Posterior vena cava (tissue), 2 donors: ENCODE measurements at regions not wholly inside any gene's neighbourhood (a gene's known extent, or its start where the extent isn't known, plus 50 kb on each side); places are given as distances from the start of the nearest gene placed in this dataset.

ENCODE experiments used
- DNase-seq: peaks from one replicate; pipeline ENCODE4 v3.0.0-alpha.2; 2020; ENCODE audit warnings: low spot score
- intact Hi-C, 2 donors: fragments of 100-400 bp; cut with DNase I; formaldehyde crosslinking; loops; one replicate each; pipeline versions ENCODE4 v1.14.1 to v1.14.2; 2022 to 2023
- donor health status: DM: yes; HTN: yes; CAD: no.
- donor health status: DM: yes; HTN: yes; CAD: no.

DNA sequence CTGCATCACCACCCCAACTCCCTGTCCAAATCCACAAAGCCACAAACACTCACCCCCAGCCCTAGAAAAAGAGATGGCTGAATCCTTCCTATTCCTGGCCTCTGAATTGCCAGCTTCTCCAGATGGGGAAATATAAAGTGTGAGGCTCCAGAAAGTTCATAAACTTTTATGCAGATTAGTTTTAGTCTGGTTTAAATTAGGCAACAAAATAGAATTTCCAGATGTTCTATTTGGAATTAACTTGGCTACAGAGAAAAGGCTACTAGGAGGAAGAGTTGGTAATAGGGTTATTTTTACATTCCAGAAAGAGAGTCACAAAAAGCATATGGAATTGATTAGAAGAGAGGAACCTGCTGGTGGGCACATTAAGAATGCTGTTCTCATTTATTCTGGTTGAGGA is 56.0 kb downstream of the EN1 start:
- intact Hi-C loops = no loop called here

DNA sequence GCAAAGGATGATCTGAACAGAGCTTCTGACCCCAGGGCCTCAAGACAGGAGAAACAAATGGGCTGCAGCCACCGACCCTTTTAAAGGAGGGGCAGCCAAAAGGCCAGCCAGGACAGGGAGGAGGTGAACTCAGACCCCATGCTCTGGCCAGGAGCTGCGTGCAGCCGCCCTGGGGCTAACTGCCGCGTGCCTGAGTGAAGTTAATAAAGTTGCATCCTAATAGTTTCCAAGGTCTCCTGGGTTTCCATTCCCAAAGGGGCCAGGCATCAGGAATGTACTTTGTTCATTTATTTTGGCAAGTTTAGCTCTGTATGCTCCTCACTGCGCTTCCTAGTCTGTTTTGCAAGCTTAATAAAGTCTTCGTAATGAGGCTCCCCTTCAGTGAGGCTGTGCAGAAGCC is 60.7 kb downstream of the EN1 start:
- intact Hi-C loops = no loop called here
- DNase-seq = no peak

More for the DNA sequence above, 56.0 kb downstream of the EN1 start:
- no peak for DNase-seq

DNA sequence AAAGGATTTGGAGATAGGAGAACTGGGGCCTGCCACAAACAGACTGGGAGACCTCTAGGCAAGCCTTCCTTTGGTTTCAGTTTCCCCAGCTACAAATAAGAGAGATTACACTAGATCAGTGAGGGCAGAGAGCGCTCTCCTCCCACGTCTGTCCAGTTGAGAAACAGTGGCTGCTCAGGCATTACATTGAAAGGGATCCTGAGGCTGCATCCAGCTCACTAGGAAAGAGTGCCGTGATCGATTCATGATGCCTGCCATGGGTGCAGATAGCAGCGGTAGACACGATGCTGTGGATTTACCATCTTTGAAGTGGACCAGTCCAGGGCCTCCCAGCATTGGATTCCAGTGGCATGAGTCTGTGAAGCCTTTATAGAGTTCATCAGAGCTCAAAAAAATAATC is 62.6 kb downstream of the EN1 start:
- DNase-seq = no peak

DNA sequence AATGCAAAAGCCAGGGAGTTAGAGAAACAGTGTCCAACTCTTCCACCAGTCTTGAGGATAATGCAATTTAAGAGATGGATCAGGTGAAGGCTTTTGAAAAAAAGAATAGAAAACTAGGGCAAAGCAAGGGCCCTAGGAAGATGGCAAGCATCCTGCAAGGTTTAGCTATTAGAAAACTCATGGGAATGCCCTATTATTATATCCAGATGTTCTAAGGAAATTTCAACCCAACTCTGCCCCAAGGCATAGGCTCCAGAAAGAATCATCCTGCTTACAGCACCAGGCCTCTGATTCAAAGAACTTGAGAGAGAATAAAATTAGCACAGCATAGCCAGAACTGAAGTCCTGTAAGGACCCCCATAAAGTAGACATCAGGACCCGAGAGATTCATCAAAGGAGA is 68.1 kb downstream of the EN1 start:
- intact Hi-C loops = no loop called here
- DNase-seq = no peak

More for the DNA sequence above, 62.6 kb downstream of the EN1 start:
- intact Hi-C loops = no loop called here

DNA sequence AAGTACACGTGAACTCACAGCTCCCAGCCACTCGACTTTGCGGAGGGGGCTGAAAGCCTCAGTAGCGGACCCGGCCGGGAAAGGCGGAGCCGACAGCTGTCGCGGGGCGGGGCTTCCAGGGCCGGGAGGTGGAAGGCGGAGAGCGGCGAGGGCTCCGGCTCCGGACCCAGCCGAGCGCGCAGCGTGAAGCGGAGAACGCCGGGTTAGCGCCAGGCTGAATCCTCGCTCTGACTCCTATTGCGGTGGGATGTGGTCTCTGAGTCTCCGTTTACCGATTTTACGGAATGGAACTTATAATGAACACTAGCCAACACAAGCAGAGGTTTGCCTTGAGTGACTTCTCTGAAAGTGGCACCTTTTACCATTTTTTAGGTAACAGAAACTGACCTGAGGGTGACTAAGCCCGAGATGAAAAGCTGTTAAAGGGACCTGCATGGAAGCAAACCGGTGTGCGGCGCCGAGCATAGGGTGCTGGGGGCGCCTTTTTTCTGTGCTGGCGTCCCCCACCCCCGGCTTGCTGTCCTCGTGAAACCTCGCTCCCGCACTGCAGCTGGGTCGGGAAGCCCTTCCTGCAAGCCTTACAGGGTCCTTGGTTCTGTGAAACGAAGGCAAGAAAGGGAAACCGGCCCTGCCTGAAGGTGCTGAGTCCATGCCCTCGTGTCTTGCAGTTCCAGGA is 72.9 kb downstream of the EN1 start:
- intact Hi-C loops = no loop called here
- no peak for DNase-seq

DNA sequence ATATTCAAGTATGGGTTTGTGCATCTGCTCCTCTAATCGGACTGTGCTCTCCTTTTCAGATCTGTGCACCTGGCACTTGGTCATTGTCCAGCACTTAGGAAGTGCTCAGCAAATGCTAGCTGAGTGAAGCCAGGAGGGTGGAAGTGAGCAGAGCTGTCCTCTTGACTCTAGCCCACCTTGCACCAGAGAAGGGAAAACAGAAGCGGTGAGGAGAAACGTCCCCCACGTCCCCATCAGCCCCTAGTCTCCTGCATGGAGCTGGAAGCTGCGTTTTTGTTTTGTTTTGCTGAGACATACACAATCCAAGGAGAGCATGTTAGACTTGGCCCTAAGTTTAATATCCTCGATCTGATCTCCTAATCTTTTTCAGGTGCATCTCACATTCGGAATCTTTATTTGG is 73.6 kb downstream of the EN1 start:
- intact Hi-C loops = no loop called here
- DNase-seq = no peak

DNA sequence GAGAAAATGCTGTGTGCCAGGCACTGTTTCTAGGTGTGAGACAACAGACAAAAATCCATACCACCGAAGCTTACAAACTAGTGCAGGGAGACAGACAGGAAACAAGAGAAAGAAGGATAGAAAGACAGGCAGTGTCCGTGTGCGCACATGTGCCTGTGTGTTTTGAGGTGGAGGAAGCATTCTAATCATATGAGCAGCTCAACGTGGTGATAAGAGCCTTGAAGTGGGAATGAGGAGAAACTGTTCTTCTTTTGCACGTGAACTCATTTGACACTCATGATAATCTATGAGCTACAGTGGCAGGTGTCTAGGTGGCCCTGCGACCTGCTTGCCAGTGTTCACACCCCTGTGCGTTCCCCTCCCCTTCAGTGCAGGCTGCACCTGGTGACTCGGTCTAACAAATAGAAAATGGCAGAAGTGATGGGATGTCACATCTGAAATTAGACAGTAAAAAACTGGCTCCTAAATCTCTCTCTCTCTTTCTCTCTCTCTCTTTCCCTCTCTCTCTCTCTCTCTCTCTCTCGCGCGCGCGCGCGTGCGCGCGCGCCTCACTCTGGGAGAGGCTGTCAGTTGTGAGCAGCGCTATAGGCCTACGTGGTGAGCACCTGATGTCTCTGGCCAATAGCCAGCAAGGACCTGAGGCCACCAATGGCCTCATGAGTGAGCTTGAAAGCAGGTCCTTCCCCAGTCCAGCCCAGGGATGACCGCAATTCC is 74.8 kb downstream of the EN1 start:
- intact Hi-C loops = no loop called here
- DNase-seq = no peak

DNA sequence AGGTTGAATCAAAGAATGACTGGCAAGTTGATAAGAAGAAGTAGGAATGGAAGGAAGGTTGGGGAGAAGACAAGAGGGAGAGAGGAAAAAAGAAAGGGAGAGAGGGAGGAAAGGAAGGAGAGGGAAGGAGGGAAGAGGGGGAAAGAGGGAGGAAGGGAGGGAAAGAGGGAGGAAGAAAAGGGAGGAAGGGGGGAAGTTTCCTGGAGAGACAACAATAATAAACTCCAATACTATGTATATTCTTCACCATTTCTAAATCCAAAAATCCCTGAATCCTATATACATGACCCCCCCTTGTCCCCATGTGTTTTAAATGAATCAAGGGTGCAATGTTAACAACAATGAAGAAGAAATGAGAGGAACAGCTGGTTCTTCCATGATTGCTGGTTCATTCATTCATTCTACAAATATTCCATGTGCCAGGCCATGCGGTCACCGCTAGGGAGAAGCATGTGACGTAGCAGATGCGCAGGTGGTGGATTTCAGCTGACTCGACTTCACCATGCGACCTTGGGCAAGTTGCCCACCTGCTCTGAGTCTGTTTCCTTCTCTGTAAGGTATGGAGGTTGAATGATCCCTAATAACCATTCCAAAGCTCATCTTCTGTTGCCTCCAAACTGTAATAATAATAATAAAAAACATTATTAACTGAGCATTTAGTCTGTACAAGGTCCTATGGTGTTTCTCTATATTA is 77.6 kb downstream of the EN1 start:
- no peak for DNase-seq
- intact Hi-C loops = no loop called here

DNA sequence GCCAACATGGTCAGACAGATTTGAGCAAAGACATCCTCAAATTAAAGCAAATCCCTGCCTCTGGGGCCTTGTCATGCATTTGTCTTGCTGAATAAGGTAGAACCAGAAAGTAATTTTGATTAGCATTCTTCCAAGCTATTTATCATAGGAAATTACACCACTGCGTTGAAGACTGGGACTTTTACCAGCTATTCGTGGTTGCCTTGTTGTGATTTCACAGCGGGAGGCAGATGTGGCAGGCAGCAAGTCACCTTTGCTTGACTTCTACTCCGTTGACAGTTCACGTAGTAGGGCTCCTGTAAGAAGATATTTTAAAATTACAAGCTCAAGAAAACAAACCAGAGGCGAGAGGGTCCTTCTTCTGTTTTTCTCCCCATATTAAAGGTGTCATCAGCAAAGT is 80.6 kb downstream of the EN1 start:
- intact Hi-C loops = no loop called here

DNA sequence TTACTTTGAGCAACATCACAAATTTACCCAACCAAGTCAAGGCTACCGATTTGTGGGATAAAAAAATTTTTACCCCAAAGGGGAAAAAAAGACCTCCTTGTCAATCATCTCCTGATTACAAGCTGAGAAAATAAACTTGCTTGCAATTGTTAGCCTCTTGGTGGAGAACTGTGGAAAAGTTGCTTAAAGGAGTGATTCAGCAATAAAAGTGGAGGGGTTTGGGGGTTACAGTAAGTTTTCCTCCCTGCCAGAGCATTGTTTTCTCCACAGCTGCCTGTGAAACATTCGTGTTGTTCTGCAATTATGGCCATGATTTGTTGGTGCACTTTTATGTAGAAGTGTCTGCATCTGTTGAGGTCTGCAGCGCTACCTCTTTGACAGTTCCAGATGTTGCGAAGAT is 82.6 kb downstream of the EN1 start:
- intact Hi-C loops = no loop called here
- DNase-seq = no peak

More for the DNA sequence above, 80.6 kb downstream of the EN1 start:
- DNase-seq = no peak

DNA sequence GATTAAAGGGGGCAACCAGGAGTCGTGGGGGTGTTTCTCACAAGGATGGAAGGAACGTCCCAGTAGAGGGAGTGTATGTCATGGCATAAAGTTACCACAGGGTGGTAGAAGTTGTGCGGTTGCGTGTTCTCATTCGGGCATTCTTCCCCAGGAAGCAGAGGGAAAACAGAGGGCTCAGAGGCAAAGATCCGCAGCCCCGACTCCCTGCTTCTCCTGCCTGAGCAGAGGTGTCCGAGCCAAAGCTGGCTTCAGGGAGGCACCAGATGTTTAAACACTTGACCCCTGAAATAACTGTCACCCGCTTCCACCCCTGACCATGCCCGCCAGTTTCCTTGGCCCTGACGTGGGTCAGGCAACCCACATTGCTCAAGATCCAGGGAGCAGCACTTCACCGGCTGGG is 83.7 kb downstream of the EN1 start:
- no peak for DNase-seq
- intact Hi-C loops = no loop called here

DNA sequence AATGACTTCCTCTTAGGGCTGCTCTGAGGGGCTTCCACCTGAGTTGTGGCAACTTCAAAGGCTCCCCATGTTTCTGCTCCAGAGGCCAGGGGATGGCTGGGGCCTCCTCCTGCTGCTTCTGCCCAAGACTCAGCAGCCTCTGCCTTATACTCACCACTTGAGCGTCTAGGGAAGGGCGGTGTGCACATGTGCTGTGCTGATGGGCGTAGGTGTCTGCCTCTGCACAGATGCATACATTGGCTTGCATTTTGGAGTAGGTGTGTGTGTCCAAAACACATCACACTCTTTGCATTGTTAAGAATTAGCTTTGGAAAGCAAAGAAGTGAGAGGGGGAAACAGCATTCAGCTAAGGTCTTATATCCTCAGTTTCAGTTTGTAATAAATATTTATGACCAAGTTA is 85.2 kb downstream of the EN1 start:
- intact Hi-C loops = no loop called here
- DNase-seq = no peak

DNA sequence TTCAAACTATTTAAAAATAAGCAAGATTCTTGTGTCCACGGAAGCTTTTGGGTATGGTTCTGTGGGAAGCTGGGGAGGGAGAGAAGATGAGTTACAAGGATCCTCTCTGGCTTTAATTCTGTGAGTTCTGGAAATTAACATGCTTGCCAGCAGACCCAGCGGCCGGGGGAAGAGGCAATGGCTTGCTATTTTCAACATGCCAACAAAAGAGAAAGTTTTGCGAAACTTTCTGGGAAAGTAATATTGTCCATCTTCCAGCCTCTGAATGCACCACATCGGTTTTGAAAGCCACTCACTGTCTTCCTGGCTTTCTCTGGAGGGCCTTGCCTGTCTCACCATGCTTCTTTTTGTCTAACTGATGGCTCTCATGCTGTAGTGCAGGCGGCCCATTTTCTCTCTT is 85.7 kb downstream of the EN1 start:
- intact Hi-C loops = no loop called here
- no peak for DNase-seq

DNA sequence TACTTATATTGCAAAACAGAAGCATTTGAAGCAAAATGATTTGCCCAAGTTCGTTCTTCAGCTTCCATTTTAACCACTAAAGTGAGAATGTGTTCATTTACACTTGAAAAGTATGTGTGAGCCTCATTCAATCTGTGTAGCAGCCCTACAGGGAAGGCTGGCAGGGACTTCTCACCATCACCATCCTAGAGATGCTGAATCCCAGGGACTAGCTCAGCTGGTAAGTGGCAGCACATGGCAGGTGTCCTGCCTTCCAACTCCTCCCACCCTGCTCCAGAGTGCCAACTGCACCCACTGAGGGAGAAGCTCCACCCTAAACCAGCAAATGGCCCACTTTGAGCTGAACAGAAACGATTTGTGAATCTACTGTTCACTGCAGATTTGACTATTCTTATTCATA is 91.5 kb downstream of the EN1 start:
- no peak for DNase-seq
- intact Hi-C loops = loop anchor here (5.0 to 10.0 kb wide), 2 partner anchors 89 to 456 kb away; partner anchors contain the start of gene EN1 (in 1 of the 2)

DNA sequence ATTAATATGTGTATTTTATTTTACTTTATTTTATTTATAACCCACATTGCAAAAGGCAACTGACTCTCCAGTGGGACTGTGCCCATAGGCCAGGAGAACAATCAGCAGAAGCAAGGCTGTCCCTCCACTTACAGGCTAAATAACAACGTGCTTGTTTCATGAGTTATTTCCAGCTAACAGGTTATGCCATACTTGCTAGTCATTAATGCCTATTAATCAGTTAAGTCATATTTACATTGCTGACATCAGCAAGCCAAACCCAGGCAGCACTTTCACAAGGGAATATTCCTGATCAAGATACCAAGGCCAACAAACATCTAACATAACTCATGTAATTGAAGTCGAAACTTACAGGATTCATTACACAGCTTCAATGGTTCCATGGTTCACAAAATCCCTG is 92.1 kb downstream of the EN1 start:
- intact Hi-C loops = loop anchor here (5.0 to 10.0 kb wide), 2 partner anchors 89 to 457 kb away; partner anchors contain the start of gene EN1 (in 1 of the 2)
- no peak for DNase-seq

DNA sequence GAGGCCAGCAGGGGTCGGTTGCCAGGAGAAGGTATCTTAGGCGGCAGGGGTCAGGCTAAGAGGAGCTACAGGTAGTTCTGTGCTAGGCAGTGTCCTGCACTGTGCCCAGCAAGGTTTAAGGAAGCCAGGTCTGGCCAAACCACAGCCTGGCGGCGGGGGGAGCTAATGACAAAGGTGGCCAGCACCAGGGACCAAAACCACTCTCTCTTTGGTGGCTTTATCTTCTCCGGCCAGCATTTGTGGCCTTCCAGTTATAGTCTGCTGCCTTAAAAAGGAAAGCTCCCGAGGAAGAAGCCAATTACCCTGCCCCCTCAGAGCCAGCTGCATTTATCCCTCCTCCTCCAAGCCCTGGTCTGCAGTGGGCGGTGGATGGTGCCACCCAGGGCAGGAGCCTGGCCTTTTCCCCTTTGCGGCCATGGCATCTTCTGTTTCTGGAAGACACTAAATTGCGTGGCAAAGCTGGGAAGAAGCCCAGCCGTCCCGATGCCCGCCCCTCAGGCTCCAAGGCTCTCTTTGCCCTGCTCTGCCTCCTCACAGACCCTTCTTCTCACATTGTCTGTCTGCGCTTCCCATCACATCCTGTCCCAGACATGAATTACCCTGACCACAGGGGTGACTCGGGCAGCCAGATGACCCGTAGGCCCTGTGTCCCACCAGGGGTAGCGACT is 94.6 kb downstream of the EN1 start:
- intact Hi-C loops = loop anchor here in 1 of 2 donors (10.0 kb wide), 1 partner anchor 92 kb away; the partner anchor contains the start of gene EN1
- DNase-seq = no peak

DNA sequence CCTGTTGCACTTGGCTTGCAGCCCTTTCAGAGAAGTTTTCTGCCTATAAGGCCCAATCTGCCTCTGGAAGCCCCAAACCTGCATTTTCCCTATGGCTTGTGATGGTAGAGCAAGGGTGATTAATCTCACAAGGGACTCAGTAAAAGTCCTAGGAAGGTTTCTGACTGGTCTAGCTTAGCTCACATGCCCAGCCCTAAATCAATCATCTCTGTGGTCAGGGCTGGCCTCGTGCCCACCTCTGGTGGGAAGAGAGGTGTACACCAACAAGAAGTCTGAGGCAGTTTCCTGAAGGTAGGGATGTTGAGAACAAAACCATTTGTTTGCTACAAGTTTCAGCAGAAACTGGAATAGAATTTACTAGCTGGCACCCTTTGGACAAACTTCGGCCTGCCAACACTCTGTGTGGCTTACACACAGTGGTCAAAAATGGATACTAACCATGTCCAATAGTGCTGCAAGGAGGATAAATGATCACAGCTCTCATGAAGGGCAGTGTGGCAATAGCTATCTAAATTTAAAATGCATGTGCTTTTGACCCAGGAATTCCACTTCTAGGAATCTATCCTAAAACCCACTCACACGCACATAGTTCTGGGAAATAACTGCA is 96.4 kb downstream of the EN1 start:
- intact Hi-C loops = loop anchor here (1.0 to 10.0 kb wide), 2 partner anchors 43 to 94 kb away; partner anchors contain the start of gene EN1 (in 1 of the 2)
- no peak for DNase-seq

DNA sequence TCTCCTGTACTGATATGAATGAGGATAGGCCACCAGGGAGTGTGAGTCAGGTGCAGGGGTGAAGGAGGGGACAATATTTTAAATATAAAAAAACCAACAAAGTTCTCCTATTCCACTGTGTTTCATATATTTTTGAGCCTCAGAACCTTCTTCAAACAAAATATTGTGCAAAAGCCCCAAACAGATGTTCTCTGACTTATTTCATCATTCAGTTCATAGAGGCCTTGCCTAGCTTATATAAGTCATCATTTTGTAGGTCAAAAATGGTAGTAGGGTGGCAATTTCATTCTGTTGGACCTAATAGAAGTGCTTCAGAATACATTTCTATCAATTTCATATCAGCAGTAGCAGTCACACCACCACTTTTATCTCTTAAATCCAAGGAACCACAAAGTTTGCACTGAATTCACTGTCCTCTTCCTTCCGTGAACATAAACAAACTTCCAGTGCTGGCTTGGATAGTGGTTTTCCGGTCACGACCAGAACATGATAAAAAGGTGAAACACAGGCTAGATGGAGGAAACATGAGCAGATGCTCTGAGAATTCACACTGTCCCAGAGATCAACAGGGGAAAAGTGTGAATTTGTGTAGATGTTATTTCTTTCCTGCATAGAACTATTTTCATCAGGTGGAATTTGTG is 99.1 kb downstream of the EN1 start:
- no peak for DNase-seq
- intact Hi-C loops = no loop called here

DNA sequence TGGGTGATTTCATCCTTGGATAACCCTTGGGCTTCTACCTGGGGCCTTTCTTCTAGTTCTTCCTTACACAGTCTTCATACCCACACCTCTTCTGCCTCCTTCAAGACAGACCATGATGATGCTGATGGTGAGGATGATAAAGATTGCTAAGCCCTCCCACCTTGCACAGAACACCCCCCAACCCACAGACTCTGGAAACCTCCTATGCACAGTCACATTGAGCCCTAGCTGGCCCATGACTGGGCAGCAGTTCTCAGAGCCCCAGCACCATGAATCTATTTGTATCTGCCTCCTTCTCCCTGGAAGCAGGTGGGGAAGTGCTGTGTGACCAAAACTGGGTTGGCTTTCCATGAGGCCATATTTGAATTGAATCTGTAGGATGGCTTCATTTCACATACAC is 99.8 kb downstream of the EN1 start:
- intact Hi-C loops = no loop called here

More for the DNA sequence above, 99.8 kb downstream of the EN1 start:
- no peak for DNase-seq
